DMS153 (cell line): ENCODE measurements at regions not wholly inside any gene's neighbourhood (a gene's known extent, or its start where the extent isn't known, plus 50 kb on each side); places are given as distances from the start of the nearest gene placed in this dataset.

Experiments used
- DNase-seq: peaks from one replicate; lab custom pipeline; 2025; lab: John Stamatoyannopoulos, UW

- DNase-seq: no peak
Measured at GRCh38 chr14:85963486-85963885, 433.5 kb downstream of the FLRT2 start.

GRCh38 chr14:85960756-85961155, 430.8 kb downstream of the FLRT2 start:
- no peak for DNase-seq

GRCh38 chr14:85959063-85959462, 429.1 kb downstream of the FLRT2 start:
- no peak for DNase-seq

GRCh38 chr14:85958069-85958468, 428.1 kb downstream of the FLRT2 start:
- no peak for DNase-seq

DNA sequence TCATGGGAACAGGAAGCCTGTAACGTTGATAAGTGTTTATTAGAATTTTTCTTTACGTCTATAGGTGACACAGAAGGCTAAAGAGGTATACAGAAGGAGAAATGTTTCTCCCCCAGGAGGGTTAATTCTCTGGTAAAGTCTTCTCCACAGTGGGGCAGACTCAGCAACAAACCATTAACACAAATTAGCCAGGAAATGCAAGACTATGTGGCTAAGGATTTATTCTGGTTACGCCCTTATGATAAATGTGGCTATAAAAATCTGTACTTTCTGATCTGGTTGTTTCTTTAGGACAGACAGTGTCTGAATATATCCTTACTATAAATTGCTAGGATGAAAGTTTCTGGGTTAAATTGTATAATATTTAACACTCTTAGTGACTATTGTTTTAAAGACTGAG, 423.3 kb downstream of the FLRT2 start:
- DNase-seq: no peak

- DNase-seq: no peak
Measured at GRCh38 chr14:85948153-85948552, 418.2 kb downstream of the FLRT2 start.

GRCh38 chr14:85947461-85948139, 417.7 kb downstream of the FLRT2 start:
- no peak for DNase-seq

DNA sequence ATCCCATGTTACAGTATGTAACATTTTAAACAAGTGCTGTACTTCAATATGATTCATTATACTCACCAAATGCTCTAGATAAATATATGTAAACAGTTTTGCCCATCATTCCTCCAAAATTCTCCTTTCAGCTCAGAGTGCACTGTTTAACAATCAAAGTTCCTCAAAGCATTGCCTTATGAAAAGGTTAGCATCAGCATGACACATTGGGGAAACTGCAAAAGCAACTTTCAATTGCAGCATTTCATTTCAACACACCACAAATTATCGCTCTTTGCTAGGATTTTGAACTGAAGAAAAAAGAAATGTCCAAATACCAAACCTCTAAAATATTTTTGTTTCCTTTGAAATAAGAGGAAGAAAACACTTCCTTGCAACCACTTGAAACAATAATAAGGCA, 413.2 kb downstream of the FLRT2 start:
- DNase-seq: no peak

- DNase-seq: no peak
Measured at GRCh38 chr14:85934886-85935254, 404.9 kb downstream of the FLRT2 start.

GRCh38 chr14:85934123-85934885, 404.4 kb downstream of the FLRT2 start:
- DNase-seq: peak; percentile 33

GRCh38 chr14:85921241-85921640, 391.3 kb downstream of the FLRT2 start:
- no peak for DNase-seq

GRCh38 chr14:85917716-85918115, 387.8 kb downstream of the FLRT2 start:
- no peak for DNase-seq

- DNase-seq: no peak
Measured at GRCh38 chr14:85915711-85916110, 385.8 kb downstream of the FLRT2 start.

DNA sequence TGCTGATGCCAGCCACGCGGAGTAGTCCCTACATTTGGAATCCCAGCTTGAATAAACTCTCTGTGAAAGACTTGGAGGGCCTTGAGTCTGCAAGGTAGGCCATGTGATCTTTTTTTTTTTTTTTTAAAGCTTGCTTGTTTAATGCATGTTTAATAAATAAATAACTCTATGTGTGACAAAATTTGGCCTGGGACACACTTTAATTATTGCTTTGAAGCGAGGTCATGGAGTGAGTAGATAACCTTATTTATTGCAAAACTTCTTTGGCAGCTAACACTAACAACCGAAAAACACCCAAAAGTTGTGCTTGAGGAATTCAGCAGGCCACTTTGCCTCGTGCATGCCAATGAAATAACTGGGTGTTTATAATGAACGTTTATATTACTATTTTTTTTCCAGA, 382.2 kb downstream of the FLRT2 start:
- no peak for DNase-seq

DNA sequence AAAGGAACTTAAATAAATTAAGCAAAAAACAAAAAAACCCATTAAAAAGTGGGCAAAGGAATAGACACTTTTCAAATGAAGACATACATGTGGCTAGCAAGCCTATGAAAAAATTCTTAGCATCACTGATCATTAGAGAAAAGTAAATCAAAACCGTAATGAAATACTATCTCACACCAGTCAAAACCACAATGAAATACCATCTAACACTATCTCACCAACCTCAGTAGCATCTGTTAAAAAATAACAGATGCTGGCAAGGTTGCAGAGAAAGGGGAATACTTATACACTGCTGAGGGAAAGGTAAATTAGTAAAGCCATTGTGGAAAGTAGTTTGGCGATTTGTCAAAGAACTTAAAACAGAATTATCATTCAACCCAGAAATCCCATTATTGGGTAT, 381.1 kb downstream of the FLRT2 start:
- no peak for DNase-seq

- peak; percentile 38 for DNase-seq
Measured at GRCh38 chr14:85909581-85909980, 379.6 kb downstream of the FLRT2 start.

- DNase-seq: no peak
Measured at GRCh38 chr14:85907536-85907935, 377.6 kb downstream of the FLRT2 start.

GRCh38 chr14:85897808-85898207, 367.9 kb downstream of the FLRT2 start:
- no peak for DNase-seq

- DNase-seq: no peak
Measured at GRCh38 chr14:85895603-85896002, 365.7 kb downstream of the FLRT2 start.

- no peak for DNase-seq
Measured at GRCh38 chr14:85892251-85892650, 362.3 kb downstream of the FLRT2 start.

DNA sequence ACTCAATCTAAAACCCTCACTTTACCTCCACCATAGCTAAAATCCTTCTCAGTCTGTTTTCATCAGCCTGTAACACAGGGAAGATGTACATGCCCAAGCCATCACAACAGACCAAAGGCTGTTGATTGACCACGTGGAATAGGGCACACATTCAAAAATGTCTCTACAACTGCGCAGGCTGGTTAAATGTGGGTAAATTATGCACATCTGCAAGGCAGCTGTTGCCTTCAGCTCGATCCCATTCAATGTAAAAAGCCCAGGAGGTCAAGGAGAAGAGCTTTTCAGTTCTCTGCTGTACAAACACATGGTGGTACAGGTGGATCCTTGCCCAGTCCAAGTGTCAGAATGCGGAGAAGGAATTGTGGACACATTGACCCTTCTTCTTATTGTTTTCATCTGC, 354.0 kb downstream of the FLRT2 start:
- no peak for DNase-seq

DNA sequence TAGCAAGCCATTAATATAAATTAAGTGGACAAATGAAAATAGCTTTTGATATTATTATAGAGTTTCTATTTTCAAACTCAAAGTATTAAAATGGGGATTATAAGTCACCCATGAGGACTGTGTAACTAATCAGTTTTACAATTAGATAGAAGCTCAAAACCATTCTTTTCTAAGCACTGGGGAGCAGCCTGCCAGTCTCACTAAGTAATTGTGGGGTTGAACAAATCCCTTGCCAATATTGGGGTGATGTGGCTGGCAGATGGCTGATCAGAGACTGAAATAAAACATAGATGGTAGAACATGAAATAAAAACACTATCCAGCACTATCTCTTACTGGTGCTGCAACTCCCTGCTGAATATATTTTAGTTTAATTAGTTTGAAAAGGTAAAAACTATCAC, 353.2 kb downstream of the FLRT2 start:
- no peak for DNase-seq

GRCh38 chr14:85881935-85882334, 352.0 kb downstream of the FLRT2 start:
- no peak for DNase-seq

DNA sequence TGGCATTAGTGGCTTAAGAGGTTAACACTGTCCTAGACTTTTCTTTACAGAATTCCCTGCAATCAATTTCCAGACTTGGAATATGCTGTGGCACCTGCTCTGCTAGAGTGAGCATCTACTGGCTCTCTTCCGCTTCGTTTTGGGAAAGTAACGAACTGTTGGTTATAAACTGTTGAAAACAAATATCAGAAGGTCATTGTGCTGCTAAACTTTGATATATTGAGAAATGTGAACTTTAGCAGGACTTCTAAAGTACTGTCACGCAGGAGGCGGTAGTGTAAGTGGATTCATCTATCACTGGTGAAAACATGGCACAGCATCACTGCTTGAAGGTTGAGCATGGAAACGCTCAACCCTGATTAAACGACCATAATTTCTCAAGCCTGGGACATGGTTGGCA, 348.9 kb downstream of the FLRT2 start:
- no peak for DNase-seq
